ENCODE measurements at regions not wholly inside any gene's neighbourhood (a gene's known extent, or its start where the extent isn't known, plus 50 kb on each side); places are given as distances from the start of the nearest gene placed in this dataset.

- TF ChIP-seq, protein P1, sequence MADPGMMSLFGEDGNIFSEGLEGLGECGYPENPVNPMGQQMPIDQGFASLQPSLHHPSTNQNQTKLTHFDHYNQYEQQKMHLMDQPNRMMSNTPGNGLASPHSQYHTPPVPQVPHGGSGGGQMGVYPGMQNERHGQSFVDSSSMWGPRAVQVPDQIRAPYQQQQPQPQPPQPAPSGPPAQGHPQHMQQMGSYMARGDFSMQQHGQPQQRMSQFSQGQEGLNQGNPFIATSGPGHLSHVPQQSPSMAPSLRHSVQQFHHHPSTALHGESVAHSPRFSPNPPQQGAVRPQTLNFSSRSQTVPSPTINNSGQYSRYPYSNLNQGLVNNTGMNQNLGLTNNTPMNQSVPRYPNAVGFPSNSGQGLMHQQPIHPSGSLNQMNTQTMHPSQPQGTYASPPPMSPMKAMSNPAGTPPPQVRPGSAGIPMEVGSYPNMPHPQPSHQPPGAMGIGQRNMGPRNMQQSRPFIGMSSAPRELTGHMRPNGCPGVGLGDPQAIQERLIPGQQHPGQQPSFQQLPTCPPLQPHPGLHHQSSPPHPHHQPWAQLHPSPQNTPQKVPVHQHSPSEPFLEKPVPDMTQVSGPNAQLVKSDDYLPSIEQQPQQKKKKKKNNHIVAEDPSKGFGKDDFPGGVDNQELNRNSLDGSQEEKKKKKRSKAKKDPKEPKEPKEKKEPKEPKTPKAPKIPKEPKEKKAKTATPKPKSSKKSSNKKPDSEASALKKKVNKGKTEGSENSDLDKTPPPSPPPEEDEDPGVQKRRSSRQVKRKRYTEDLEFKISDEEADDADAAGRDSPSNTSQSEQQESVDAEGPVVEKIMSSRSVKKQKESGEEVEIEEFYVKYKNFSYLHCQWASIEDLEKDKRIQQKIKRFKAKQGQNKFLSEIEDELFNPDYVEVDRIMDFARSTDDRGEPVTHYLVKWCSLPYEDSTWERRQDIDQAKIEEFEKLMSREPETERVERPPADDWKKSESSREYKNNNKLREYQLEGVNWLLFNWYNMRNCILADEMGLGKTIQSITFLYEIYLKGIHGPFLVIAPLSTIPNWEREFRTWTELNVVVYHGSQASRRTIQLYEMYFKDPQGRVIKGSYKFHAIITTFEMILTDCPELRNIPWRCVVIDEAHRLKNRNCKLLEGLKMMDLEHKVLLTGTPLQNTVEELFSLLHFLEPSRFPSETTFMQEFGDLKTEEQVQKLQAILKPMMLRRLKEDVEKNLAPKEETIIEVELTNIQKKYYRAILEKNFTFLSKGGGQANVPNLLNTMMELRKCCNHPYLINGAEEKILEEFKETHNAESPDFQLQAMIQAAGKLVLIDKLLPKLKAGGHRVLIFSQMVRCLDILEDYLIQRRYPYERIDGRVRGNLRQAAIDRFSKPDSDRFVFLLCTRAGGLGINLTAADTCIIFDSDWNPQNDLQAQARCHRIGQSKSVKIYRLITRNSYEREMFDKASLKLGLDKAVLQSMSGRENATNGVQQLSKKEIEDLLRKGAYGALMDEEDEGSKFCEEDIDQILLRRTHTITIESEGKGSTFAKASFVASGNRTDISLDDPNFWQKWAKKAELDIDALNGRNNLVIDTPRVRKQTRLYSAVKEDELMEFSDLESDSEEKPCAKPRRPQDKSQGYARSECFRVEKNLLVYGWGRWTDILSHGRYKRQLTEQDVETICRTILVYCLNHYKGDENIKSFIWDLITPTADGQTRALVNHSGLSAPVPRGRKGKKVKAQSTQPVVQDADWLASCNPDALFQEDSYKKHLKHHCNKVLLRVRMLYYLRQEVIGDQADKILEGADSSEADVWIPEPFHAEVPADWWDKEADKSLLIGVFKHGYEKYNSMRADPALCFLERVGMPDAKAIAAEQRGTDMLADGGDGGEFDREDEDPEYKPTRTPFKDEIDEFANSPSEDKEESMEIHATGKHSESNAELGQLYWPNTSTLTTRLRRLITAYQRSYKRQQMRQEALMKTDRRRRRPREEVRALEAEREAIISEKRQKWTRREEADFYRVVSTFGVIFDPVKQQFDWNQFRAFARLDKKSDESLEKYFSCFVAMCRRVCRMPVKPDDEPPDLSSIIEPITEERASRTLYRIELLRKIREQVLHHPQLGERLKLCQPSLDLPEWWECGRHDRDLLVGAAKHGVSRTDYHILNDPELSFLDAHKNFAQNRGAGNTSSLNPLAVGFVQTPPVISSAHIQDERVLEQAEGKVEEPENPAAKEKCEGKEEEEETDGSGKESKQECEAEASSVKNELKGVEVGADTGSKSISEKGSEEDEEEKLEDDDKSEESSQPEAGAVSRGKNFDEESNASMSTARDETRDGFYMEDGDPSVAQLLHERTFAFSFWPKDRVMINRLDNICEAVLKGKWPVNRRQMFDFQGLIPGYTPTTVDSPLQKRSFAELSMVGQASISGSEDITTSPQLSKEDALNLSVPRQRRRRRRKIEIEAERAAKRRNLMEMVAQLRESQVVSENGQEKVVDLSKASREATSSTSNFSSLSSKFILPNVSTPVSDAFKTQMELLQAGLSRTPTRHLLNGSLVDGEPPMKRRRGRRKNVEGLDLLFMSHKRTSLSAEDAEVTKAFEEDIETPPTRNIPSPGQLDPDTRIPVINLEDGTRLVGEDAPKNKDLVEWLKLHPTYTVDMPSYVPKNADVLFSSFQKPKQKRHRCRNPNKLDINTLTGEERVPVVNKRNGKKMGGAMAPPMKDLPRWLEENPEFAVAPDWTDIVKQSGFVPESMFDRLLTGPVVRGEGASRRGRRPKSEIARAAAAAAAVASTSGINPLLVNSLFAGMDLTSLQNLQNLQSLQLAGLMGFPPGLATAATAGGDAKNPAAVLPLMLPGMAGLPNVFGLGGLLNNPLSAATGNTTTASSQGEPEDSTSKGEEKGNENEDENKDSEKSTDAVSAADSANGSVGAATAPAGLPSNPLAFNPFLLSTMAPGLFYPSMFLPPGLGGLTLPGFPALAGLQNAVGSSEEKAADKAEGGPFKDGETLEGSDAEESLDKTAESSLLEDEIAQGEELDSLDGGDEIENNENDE (IDR thresholded peaks at IDR 0.05; ENCODE audit: insufficient replicate concordance, low read length) = no peak
- TF ChIP-seq MAX (IDR thresholded peaks at IDR 0.05) (no peak), EP300 (IDR thresholded peaks at IDR 0.05; ENCODE audit: borderline replicate concordance in 1 of 2, low read depth in 2 of 2, low read length in 2 of 2) (no peak), SRF (IDR thresholded peaks at IDR 0.05; ENCODE audit: low read depth, low read length) (no peak), SP2 (IDR thresholded peaks at IDR 0.05; ENCODE audit: low read length) (no peak), E2F6 (IDR thresholded peaks at IDR 0.05) (no peak), SIX5 (IDR thresholded peaks at IDR 0.05; ENCODE audit: low read depth, low read length) (no peak), ASH2L (IDR thresholded peaks at IDR 0.05; ENCODE audit: low read length) (no peak)
These were observed 819.3 kb upstream of the LRATD1 start (continued) for GRCh38 chr2:13813236-13813635.

All from H1 (cell line).